Smooth muscle cell (in vitro differentiated cells): ENCODE measurements at regions not wholly inside any gene's neighbourhood (a gene's known extent, or its start where the extent isn't known, plus 50 kb on each side); places are given as distances from the start of the nearest gene placed in this dataset.

Experiments
- DNase-seq: peaks from one replicate; lab custom pipeline; 2025; ENCODE audit not compliant: unreplicated experiment; lab: John Stamatoyannopoulos, UW
- H2AFZ ChIP-seq: fragments of 200-600 bp; sonication (generic); 2 replicates; pipeline ENCODE4 v1.6.0; 2016; ENCODE audit warnings: antibody characterized with exemption, low read depth, mild to moderate bottlenecking
- H3F3A ChIP-seq: fragments of 200-600 bp; sonication (generic); 2 replicates; pipeline ENCODE4 v1.6.0; 2017; ENCODE audit warnings: antibody characterized with exemption, low read depth
- H3K27ac ChIP-seq: fragments of 200-600 bp; sonication (generic); 2 replicates; pipeline ENCODE4 v1.5.1; 2016; ENCODE audit warnings: low read depth, mild to moderate bottlenecking
- H3K27me3 ChIP-seq: fragments of 200-600 bp; sonication (generic); 2 replicates; pipeline ENCODE4 v1.6.1; 2016; ENCODE audit warnings: low read depth, mild to moderate bottlenecking
- H3K36me3 ChIP-seq: fragments of 200-600 bp; sonication (generic); 2 replicates; pipeline ENCODE4 v1.5.1; 2016; ENCODE audit warnings: low read depth
- H3K4me1 ChIP-seq: fragments of 200-600 bp; sonication (generic); 2 replicates; pipeline ENCODE4 v1.5.1; 2016; ENCODE audit warnings: low read depth
- H3K4me2 ChIP-seq: fragments of 200-600 bp; sonication (generic); 2 replicates; pipeline ENCODE4 v1.6.0; 2016; ENCODE audit warnings: mild to moderate bottlenecking
- H3K4me3 ChIP-seq: fragments of 200-600 bp; sonication (generic); 2 replicates; pipeline ENCODE4 v1.5.1; 2016; ENCODE audit warnings: mild to moderate bottlenecking
- H3K79me2 ChIP-seq: fragments of 200-600 bp; sonication (generic); 2 replicates; pipeline ENCODE4 v1.6.0; 2016; ENCODE audit warnings: low read depth, mild to moderate bottlenecking
- H3K9ac ChIP-seq: fragments of 200-600 bp; sonication (generic); 2 replicates; pipeline ENCODE4 v1.6.0; 2016; ENCODE audit warnings: low read depth
- H3K9me3 ChIP-seq: fragments of 200-600 bp; sonication (generic); replicated peaks from 2 replicates; pipeline ENCODE4 v1.5.1; 2016; ENCODE audit warnings: low read depth
- H4K20me1 ChIP-seq: fragments of 200-600 bp; sonication (generic); 2 replicates; pipeline ENCODE4 v1.6.0; 2016; ENCODE audit warnings: low read depth
- CTCF ChIP-seq: fragments of 200-600 bp; sonication (generic); IDR thresholded peaks from 2 replicates; pipeline ENCODE4 v1.5.1; 2017; ENCODE audit warnings: borderline replicate concordance, mild to moderate bottlenecking, antibody characterized with exemption; ENCODE audit not compliant: insufficient read depth, poor library complexity, severe bottlenecking
- WGBS: methylation state at CpG from one replicate; pipeline ENCODE4 v1.1.7; 2016; ENCODE audit warnings: low lambda C conversion rate; 5-methylcytosine and 5-hydroxymethylcytosine counted together

- no peaks in the 10 kb centered on the region for H3K36me3 ChIP-seq
- H2AFZ ChIP-seq = no peak overlapping the region
- no peak overlapping the region for H3K27ac ChIP-seq
- WGBS = 21% methylated on average over 6 of the region's 6 CpGs
- no peak overlapping the region for H3K9ac ChIP-seq
- TF ChIP-seq CTCF = no peak
- DNase-seq = no peak
- peaks cover 4% of the 10 kb centered on the region for H3K27me3 ChIP-seq
- peaks cover 9% of the 10 kb centered on the region for H3K4me1 ChIP-seq
- no peaks in the 10 kb centered on the region for H3K79me2 ChIP-seq
- H3K9me3 ChIP-seq = no peaks in the 10 kb centered on the region
- H4K20me1 ChIP-seq = no peaks in the 10 kb centered on the region
- H3K4me3 ChIP-seq = no peak overlapping the region
- H3K4me2 ChIP-seq = peak overlapping the region; percentile 36
- H3F3A ChIP-seq = no peaks in the 10 kb centered on the region
These were observed 433.4 kb upstream of the BRINP1 start for GRCh38 chr9:119802621-119803020.

- WGBS = 68% methylated on average over 3 of the region's 3 CpGs
- Histone ChIP-seq H3K36me3 (no peaks in the 10 kb centered on the region), H3K9ac (no peak overlapping the region), H3K27ac (no peak overlapping the region), H3K4me2 (peak overlapping the region; percentile 36), H3K4me1 (peaks cover 9% of the 10 kb centered on the region), H3K79me2 (no peaks in the 10 kb centered on the region), H2AFZ (no peak overlapping the region), H3K4me3 (no peak overlapping the region), H3F3A (no peaks in the 10 kb centered on the region), H3K27me3 (peaks cover 4% of the 10 kb centered on the region), H3K9me3 (no peaks in the 10 kb centered on the region), H4K20me1 (no peaks in the 10 kb centered on the region)
- no peak for DNase-seq
- TF ChIP-seq CTCF = no peak
These were observed 432.9 kb upstream of the BRINP1 start for GRCh38 chr9:119802133-119802532.

GRCh38 chr9:119801311-119801710 is 432.1 kb upstream of the BRINP1 start:
- Histone ChIP-seq H3K9ac (no peak overlapping the region), H3K79me2 (no peaks in the 10 kb centered on the region), H3K27ac (no peak overlapping the region), H4K20me1 (no peaks in the 10 kb centered on the region), H3F3A (no peaks in the 10 kb centered on the region), H3K4me2 (no peak overlapping the region), H3K36me3 (no peaks in the 10 kb centered on the region), H3K4me3 (no peak overlapping the region), H2AFZ (no peak overlapping the region), H3K9me3 (no peaks in the 10 kb centered on the region), H3K27me3 (peaks cover 4% of the 10 kb centered on the region), H3K4me1 (peaks cover 9% of the 10 kb centered on the region)
- no peak for DNase-seq
- 83% methylated on average over 4 of the region's 4 CpGs for WGBS
- TF ChIP-seq CTCF = no peak

- no peak for DNase-seq
- H3K27ac ChIP-seq = no peak overlapping the region
- no peaks in the 10 kb centered on the region for H3K9me3 ChIP-seq
- H3K4me3 ChIP-seq = no peak overlapping the region
- H3K79me2 ChIP-seq = no peaks in the 10 kb centered on the region
- H3K27me3 ChIP-seq = peaks cover 4% of the 10 kb centered on the region
- H2AFZ ChIP-seq = no peak overlapping the region
- no peak overlapping the region for H3K9ac ChIP-seq
- WGBS = 90% methylated on average over 3 of the region's 3 CpGs
- no peaks in the 10 kb centered on the region for H4K20me1 ChIP-seq
- H3K4me1 ChIP-seq = no peaks in the 10 kb centered on the region
- no peaks in the 10 kb centered on the region for H3F3A ChIP-seq
- no peaks in the 10 kb centered on the region for H3K36me3 ChIP-seq
- H3K4me2 ChIP-seq = no peak overlapping the region
- no peak for TF ChIP-seq CTCF
These were observed 426.2 kb upstream of the BRINP1 start for GRCh38 chr9:119795395-119795794.
